OCI-LY1 (cell line): ENCODE measurements at regions not wholly inside any gene's neighbourhood (a gene's known extent, or its start where the extent isn't known, plus 50 kb on each side); places are given as distances from the start of the nearest gene placed in this dataset.
"Not testable (repeated sequence)": the region's sequence is repeated elsewhere in the genome, so short reads cannot be mapped to it uniquely, and the experiment has no call there.

Source experiments
- H2AFZ ChIP-seq: fragments of 200-600 bp; sonication (generic), shearing (Covaris generic); 2 replicates; pipeline ENCODE4 v1.6.0; 2014; ENCODE audit warnings: antibody characterized with exemption, mild to moderate bottlenecking, low read length
- H3F3A ChIP-seq: fragments of 200-600 bp; sonication (generic), shearing (Covaris generic); 2 replicates; pipeline ENCODE4 v1.6.0; 2014; ENCODE audit warnings: mild to moderate bottlenecking, antibody characterized with exemption, low read length, moderate library complexity; ENCODE audit not compliant: insufficient read depth
- H3K27ac ChIP-seq: fragments of 200-600 bp; sonication (generic); 2 replicates; pipeline ENCODE4 v1.5.1; 2014; ENCODE audit warnings: low read length, mixed run types, mild to moderate bottlenecking, low read depth; ENCODE audit not compliant: poor library complexity, severe bottlenecking
- H3K27me3 ChIP-seq: fragments of 200-600 bp; sonication (generic); 2 replicates; pipeline ENCODE4 v1.6.0; 2014; ENCODE audit warnings: antibody characterized with exemption, mild to moderate bottlenecking, low read length, moderate library complexity; ENCODE audit not compliant: insufficient read depth
- H3K36me3 ChIP-seq: fragments of 200-600 bp; sonication (generic); 2 replicates; pipeline ENCODE4 v1.6.1; 2014; ENCODE audit warnings: mild to moderate bottlenecking, antibody characterized with exemption, low read length, moderate library complexity, mixed read lengths; ENCODE audit not compliant: insufficient read depth
- H3K4me1 ChIP-seq: fragments of 200-600 bp; sonication (generic); 2 replicates; pipeline ENCODE4 v1.5.1; 2014; ENCODE audit warnings: mild to moderate bottlenecking, low read length, moderate library complexity; ENCODE audit not compliant: insufficient read depth, severe bottlenecking
- H3K4me2 ChIP-seq: fragments of 200-600 bp; sonication (generic), shearing (Covaris generic); 2 replicates; pipeline ENCODE4 v1.6.1; 2014; ENCODE audit warnings: low read length
- H3K4me3 ChIP-seq: fragments of 200-600 bp; sonication (generic); 2 replicates; pipeline ENCODE4 v1.5.1; 2014; ENCODE audit warnings: low read length, low read depth, mild to moderate bottlenecking, mixed read lengths; ENCODE audit not compliant: poor library complexity, severe bottlenecking
- H3K79me2 ChIP-seq: fragments of 200-600 bp; shearing (Covaris generic); 2 replicates; pipeline ENCODE4 v1.6.1; 2016; ENCODE audit warnings: mixed run types, low read length, mixed read lengths; ENCODE audit not compliant: insufficient read depth
- H3K9ac ChIP-seq: fragments of 200-600 bp; sonication (generic), shearing (Covaris generic); 2 replicates; pipeline ENCODE4 v1.6.1; 2014; ENCODE audit warnings: mild to moderate bottlenecking, low read length, mixed read lengths
- H3K9me2 ChIP-seq: fragments of 200-600 bp; sonication (generic), shearing (Covaris generic); 2 replicates; pipeline ENCODE4 v1.6.1; 2014; ENCODE audit warnings: low read depth, mild to moderate bottlenecking, low read length, mixed read lengths
- H3K9me3 ChIP-seq: fragments of 200-600 bp; shearing (Covaris generic); 2 replicates; pipeline ENCODE4 v1.6.1; 2014; ENCODE audit warnings: low read length, mixed read lengths
- H4K20me1 ChIP-seq: fragments of 200-600 bp; sonication (generic), shearing (Covaris generic); 2 replicates; pipeline ENCODE4 v1.6.0; 2016; ENCODE audit warnings: mild to moderate bottlenecking, low read length; ENCODE audit not compliant: insufficient read depth
- CTCF ChIP-seq: fragments of 200-600 bp; sonication (generic), shearing (Covaris generic); IDR thresholded peaks from 2 replicates; pipeline ENCODE4 v1.5.1; 2017; ENCODE audit warnings: mild to moderate bottlenecking, antibody characterized with exemption, low read length, moderate library complexity, mixed read lengths
- EZH2 ChIP-seq: fragments of 200-600 bp; sonication (generic), shearing (Covaris generic); IDR thresholded peaks from 2 replicates; pipeline ENCODE4 v1.8.0; 2017; ENCODE audit warnings: borderline replicate concordance, mixed run types, mild to moderate bottlenecking, antibody characterized with exemption, low read length, moderate library complexity, mixed read lengths

GRCh38 chr7:96921231-96921630 is 84.1 kb upstream of the DLX6 start:
- no peak for TF ChIP-seq EZH2
- no peak for TF ChIP-seq CTCF
- H3K27ac ChIP-seq = no peak overlapping the region
- no peaks in the 10 kb centered on the region for H4K20me1 ChIP-seq
- H3F3A ChIP-seq = no peaks in the 10 kb centered on the region
- no peak overlapping the region for H3K4me3 ChIP-seq
- no peak overlapping the region for H3K9ac ChIP-seq
- no peaks in the 10 kb centered on the region for H3K79me2 ChIP-seq
- H3K9me2 ChIP-seq = peaks cover 2% of the 10 kb centered on the region; the same call in 1 of the 2 replicates
- H3K4me2 ChIP-seq = no peak overlapping the region
- H2AFZ ChIP-seq = no peak overlapping the region
- no peaks in the 10 kb centered on the region for H3K27me3 ChIP-seq
- no peaks in the 10 kb centered on the region for H3K36me3 ChIP-seq
- H3K4me1 ChIP-seq = no peaks in the 10 kb centered on the region
- no peaks in the 10 kb centered on the region for H3K9me3 ChIP-seq

- Histone ChIP-seq H4K20me1 (no peaks in the 10 kb centered on the region), H3K27me3 (no peaks in the 10 kb centered on the region), H3K4me1 (no peaks in the 10 kb centered on the region), H3K4me2 (no peak overlapping the region), H3K36me3 (no peaks in the 10 kb centered on the region), H3K4me3 (no peak overlapping the region), H3K27ac (no peak overlapping the region), H3K9ac (no peak overlapping the region), H3K9me3 (no peaks in the 10 kb centered on the region), H2AFZ (no peak overlapping the region), H3K9me2 (peaks cover 2% of the 10 kb centered on the region; the same call in 1 of the 2 replicates), H3K79me2 (no peaks in the 10 kb centered on the region), H3F3A (no peaks in the 10 kb centered on the region)
- TF ChIP-seq EZH2 = no peak
- no peak for TF ChIP-seq CTCF
These were observed 83.6 kb upstream of the DLX6 start for GRCh38 chr7:96921771-96922170.

- not testable (repeated sequence) for H3F3A ChIP-seq, H3K36me3 ChIP-seq, H3K4me2 ChIP-seq, H3K79me2 ChIP-seq, H3K4me1 ChIP-seq, H3K9me2 ChIP-seq, H4K20me1 ChIP-seq, H3K4me3 ChIP-seq, H3K9ac ChIP-seq, H3K9me3 ChIP-seq, H3K27ac ChIP-seq, H2AFZ ChIP-seq, H3K27me3 ChIP-seq
These were observed 82.0 kb upstream of the DLX6 start for GRCh38 chr7:96923345-96923744.

GRCh38 chr7:96927131-96927530 is 78.2 kb upstream of the DLX6 start:
- no peaks in the 10 kb centered on the region for H3K9me2 ChIP-seq
- H2AFZ ChIP-seq = no peak overlapping the region
- H3K9ac ChIP-seq = no peak overlapping the region
- TF ChIP-seq EZH2 (no peak), CTCF (no peak)
- no peaks in the 10 kb centered on the region for H3K9me3 ChIP-seq
- no peaks in the 10 kb centered on the region for H4K20me1 ChIP-seq
- H3K27ac ChIP-seq = no peak overlapping the region
- no peak overlapping the region for H3K4me3 ChIP-seq
- H3K4me2 ChIP-seq = no peak overlapping the region
- H3F3A ChIP-seq = no peaks in the 10 kb centered on the region
- no peaks in the 10 kb centered on the region for H3K4me1 ChIP-seq
- H3K79me2 ChIP-seq = no peaks in the 10 kb centered on the region
- no peaks in the 10 kb centered on the region for H3K27me3 ChIP-seq
- H3K36me3 ChIP-seq = no peaks in the 10 kb centered on the region
